HepG2 (cell line): ENCODE measurements at regions not wholly inside any gene's neighbourhood (a gene's known extent, or its start where the extent isn't known, plus 50 kb on each side); places are given as distances from the start of the nearest gene placed in this dataset.
A peak's percentile ranks its signal among the peaks of the same experiment; 100 is the strongest.

ENCODE experiments used
- ARNT2 ChIP-seq: sonication (generic); formaldehyde crosslinking; IDR thresholded peaks from 2 replicates; pipeline ENCODE4 v1.8.0; 2022; ENCODE audit warnings: mild to moderate bottlenecking, low read depth, missing genetic modification reagents, moderate library complexity
- BCLAF1 ChIP-seq: fragments of 450-650 bp; IDR thresholded peaks from 2 replicates; pipeline ENCODE4 v1.6.1; 2017; ENCODE audit warnings: mild to moderate bottlenecking
- EZH2 ChIP-seq: conservative IDR thresholded peaks from 2 replicates; pipeline ENCODE4 v1.6.1; 2012; ENCODE audit warnings: mild to moderate bottlenecking, low read depth, low read length, moderate library complexity
- FOXK1 ChIP-seq: sonication (generic); formaldehyde crosslinking; IDR thresholded peaks from 2 replicates; pipeline ENCODE4 v1.4.0; 2020; ENCODE audit warnings: low read depth, missing genetic modification reagents, borderline replicate concordance
- IRX3 ChIP-seq: sonication (generic); formaldehyde crosslinking; IDR thresholded peaks from 2 replicates; pipeline ENCODE4 v1.8.1; 2023; ENCODE audit warnings: mild to moderate bottlenecking, low read depth, missing genetic modification reagents, borderline replicate concordance
- KAT8 ChIP-seq: IDR thresholded peaks from 2 replicates; pipeline ENCODE4 v1.6.1; 2016; ENCODE audit warnings: missing genetic modification reagents, missing compliant biosample characterization
- MAX ChIP-seq: IDR thresholded peaks from 2 replicates; pipeline ENCODE4 v1.6.1; 2012; ENCODE audit warnings: inconsistent platforms
- MZF1 ChIP-seq: sonication (generic); formaldehyde crosslinking; IDR thresholded peaks from 2 replicates; pipeline ENCODE4 v1.8.1; 2023; ENCODE audit warnings: mild to moderate bottlenecking, missing genetic modification reagents, borderline replicate concordance
- NAIF1 ChIP-seq: sonication (generic); formaldehyde crosslinking; IDR thresholded peaks from 2 replicates; pipeline ENCODE4 v1.5.0; 2020; ENCODE audit warnings: mild to moderate bottlenecking, missing genetic modification reagents, borderline replicate concordance
- NBN ChIP-seq: fragments of 450-650 bp; conservative IDR thresholded peaks from 2 replicates; pipeline ENCODE4 v1.6.1; 2017
- NFIB ChIP-seq: sonication (generic); formaldehyde crosslinking; IDR thresholded peaks from 2 replicates; pipeline ENCODE4 v1.9.0; 2021; ENCODE audit warnings: missing genetic modification reagents, mild to moderate bottlenecking, borderline replicate concordance
- NFYC ChIP-seq: IDR thresholded peaks from 2 replicates; pipeline ENCODE4 v1.6.1; 2016; ENCODE audit warnings: missing genetic modification reagents, missing compliant biosample characterization
- RFX3 ChIP-seq: IDR thresholded peaks from 2 replicates; pipeline ENCODE4 v1.6.1; 2016; ENCODE audit warnings: missing biosample characterization, missing genetic modification reagents
- TBL1XR1 ChIP-seq: fragments of 150-350 bp; IDR thresholded peaks from 2 replicates; pipeline ENCODE4 v1.6.1; 2014; ENCODE audit warnings: borderline replicate concordance, low read length; ENCODE audit not compliant: partially characterized antibody
- TSC22D2 ChIP-seq: sonication (generic); formaldehyde crosslinking; IDR thresholded peaks from 2 replicates; pipeline ENCODE4 v1.5.1; 2020; ENCODE audit warnings: missing genetic modification reagents, mild to moderate bottlenecking, borderline replicate concordance
- ZBTB2 ChIP-seq: sonication (generic); formaldehyde crosslinking; IDR thresholded peaks from 2 replicates; pipeline ENCODE4 v1.8.0; 2022; ENCODE audit warnings: low read depth, missing genetic modification reagents
- ZNF343 ChIP-seq: sonication (generic); formaldehyde crosslinking; IDR thresholded peaks from 2 replicates; pipeline ENCODE4 v1.4.0; 2020; ENCODE audit warnings: mild to moderate bottlenecking, missing genetic modification reagents
- ZNF446 ChIP-seq: sonication (generic); formaldehyde crosslinking; IDR thresholded peaks from 2 replicates; pipeline ENCODE4 v1.5.0; 2020; ENCODE audit warnings: mild to moderate bottlenecking, missing genetic modification reagents
- ZNF512 ChIP-seq: sonication (generic); formaldehyde crosslinking; IDR thresholded peaks from 2 replicates; pipeline ENCODE4 v1.4.0; 2020; ENCODE audit warnings: mild to moderate bottlenecking, missing genetic modification reagents
- ZNF7 ChIP-seq: IDR thresholded peaks from 2 replicates; pipeline ENCODE4 v1.6.1; 2016; ENCODE audit warnings: missing biosample characterization, missing genetic modification reagents
- ZNF703 ChIP-seq: sonication (generic); formaldehyde crosslinking; IDR thresholded peaks from 2 replicates; pipeline ENCODE4 v1.5.1; 2020; ENCODE audit warnings: missing genetic modification reagents, mild to moderate bottlenecking, moderate library complexity, borderline replicate concordance
- ZNF740 ChIP-seq: sonication (generic); formaldehyde crosslinking; IDR thresholded peaks from 2 replicates; pipeline ENCODE4 v1.4.0; 2020; ENCODE audit warnings: missing genetic modification reagents
- ZSCAN29 ChIP-seq: sonication (generic); formaldehyde crosslinking; conservative IDR thresholded peaks from 2 replicates; pipeline ENCODE4 v1.4.0; 2020; ENCODE audit warnings: mild to moderate bottlenecking, missing genetic modification reagents

GRCh38 chr6:28586962-28587745 is 61.5 kb downstream of the GPX5 start (continued):
- TF ChIP-seq NBN, result no peak
- peak; percentile 66; the same call in 1 of the 2 replicates for TF ChIP-seq ZNF512 (CRISPR knock-in tag)
- no peak for TF ChIP-seq BCLAF1
- no peak for TF ChIP-seq ZNF343 (CRISPR knock-in tag)
- no peak for TF ChIP-seq EZH2
- peak; percentile 53; the same call in 1 of the 2 replicates for TF ChIP-seq ZBTB2
- TF ChIP-seq NFIB (CRISPR knock-in tag), result no peak
- TF ChIP-seq NFYC (CRISPR knock-in tag), result no peak; the same call in none of the 2 replicates
- no peak for TF ChIP-seq ZNF7 (CRISPR knock-in tag)
- peak; percentile 67; the same call in 1 of the 2 replicates for TF ChIP-seq FOXK1
- peak; percentile 96 for TF ChIP-seq ZSCAN29 (CRISPR knock-in tag)
- no peak for TF ChIP-seq TSC22D2 (CRISPR knock-in tag)
- 0 out of 2 replicates have a peak, but pooled peaks have one; percentile 44 for TF ChIP-seq NAIF1 (CRISPR knock-in tag)
- peak; percentile 97 for TF ChIP-seq KAT8 (CRISPR knock-in tag)
- TF ChIP-seq ZNF446, result peak; percentile 90; the same call in 1 of the 2 replicates
- peak; percentile 67; the same call in 1 of the 2 replicates for TF ChIP-seq ZNF703 (CRISPR knock-in tag)
- no peak for TF ChIP-seq IRX3
- peak; percentile 41 for TF ChIP-seq TBL1XR1
- peak; percentile 87 for TF ChIP-seq MAX
- TF ChIP-seq ARNT2 (CRISPR knock-in tag), result peak; percentile 63; the same call in 1 of the 2 replicates
- TF ChIP-seq RFX3 (CRISPR knock-in tag), result 0 out of 2 replicates have a peak, but pooled peaks have one; percentile 26
- no peak for TF ChIP-seq ZNF740 (CRISPR knock-in tag)
- 0 out of 2 replicates have a peak, but pooled peaks have one; percentile 56 for TF ChIP-seq MZF1 (CRISPR knock-in tag)
